K562 (cell line): ENCODE measurements at regions not wholly inside any gene's neighbourhood (a gene's known extent, or its start where the extent isn't known, plus 50 kb on each side); places are given as distances from the start of the nearest gene placed in this dataset.

Experiments
- CBX3 ChIP-seq, 2 experiments: IDR thresholded peaks; 1 replicate in 1 of 2; 2 replicates in 1 of 2; pipeline ENCODE4 v1.6.1; 2012; ENCODE audit warnings: inconsistent platforms in 2 of 2, low read length in 2 of 2, borderline replicate concordance in 1 of 2, control low read depth in 1 of 2
- DLX4 ChIP-seq: fragments of 250-450 bp; sonication (Bioruptor Pico); IDR thresholded peaks from 2 replicates; pipeline ENCODE4 v1.6.1; 2021; ENCODE audit warnings: mild to moderate bottlenecking
- FOXA1 ChIP-seq: fragments of 450-650 bp; IDR thresholded peaks from 2 replicates; pipeline ENCODE4 v1.6.1; 2016; ENCODE audit warnings: mild to moderate bottlenecking, borderline replicate concordance
- NELFE ChIP-seq: IDR thresholded peaks from 2 replicates; pipeline ENCODE4 v1.6.1; 2011; ENCODE audit warnings: mild to moderate bottlenecking; ENCODE audit not compliant: insufficient read depth, insufficient read length
- NFATC3 ChIP-seq: fragments of 450-650 bp; IDR thresholded peaks from 2 replicates; pipeline ENCODE4 v1.6.1; 2017; ENCODE audit warnings: mild to moderate bottlenecking
- PCBP1 ChIP-seq: fragments of 200-400 bp; formaldehyde crosslinking; IDR thresholded peaks from 2 replicates; pipeline ENCODE4 v1.6.1; 2018; ENCODE audit warnings: mild to moderate bottlenecking, low read depth, low read length; ENCODE audit not compliant: poor library complexity, severe bottlenecking
- PTBP1 ChIP-seq: fragments of 200-400 bp; formaldehyde crosslinking; IDR thresholded peaks from 2 replicates; pipeline ENCODE4 v1.6.1; 2017; ENCODE audit warnings: low read depth, low read length
- RBFOX2 ChIP-seq: fragments of 200-400 bp; formaldehyde crosslinking; IDR thresholded peaks from 2 replicates; pipeline ENCODE4 v1.6.1; 2017; ENCODE audit warnings: low read depth, mild to moderate bottlenecking, low read length, moderate library complexity
- SMAD1 ChIP-seq: fragments of 150-350 bp; IDR thresholded peaks from 2 replicates; pipeline ENCODE4 v1.6.1; 2014; ENCODE audit warnings: low read length, low read depth; ENCODE audit not compliant: partially characterized antibody
- TGIF2 ChIP-seq: sonication (generic); formaldehyde crosslinking; IDR thresholded peaks from 2 replicates; pipeline ENCODE4 v1.8.1; 2022; ENCODE audit warnings: mild to moderate bottlenecking, missing genetic modification reagents, moderate library complexity
- ZFP36 ChIP-seq: fragments of 150-350 bp; IDR thresholded peaks from 2 replicates; pipeline ENCODE4 v1.6.1; 2018; ENCODE audit warnings: low read length, low read depth; ENCODE audit not compliant: partially characterized antibody
- ZNF324 ChIP-seq: fragments of 250-450 bp; sonication (Bioruptor Pico); IDR thresholded peaks from 2 replicates; pipeline ENCODE4 v1.4.0; 2020; ENCODE audit warnings: mild to moderate bottlenecking
- TF ChIP-seq, protein P1 (sequence below): IDR thresholded peaks from 3 replicates; pipeline ENCODE4 v1.6.1; 2011; ENCODE audit warnings: borderline replicate concordance, mild to moderate bottlenecking; ENCODE audit not compliant: insufficient read length, insufficient read depth

DNA sequence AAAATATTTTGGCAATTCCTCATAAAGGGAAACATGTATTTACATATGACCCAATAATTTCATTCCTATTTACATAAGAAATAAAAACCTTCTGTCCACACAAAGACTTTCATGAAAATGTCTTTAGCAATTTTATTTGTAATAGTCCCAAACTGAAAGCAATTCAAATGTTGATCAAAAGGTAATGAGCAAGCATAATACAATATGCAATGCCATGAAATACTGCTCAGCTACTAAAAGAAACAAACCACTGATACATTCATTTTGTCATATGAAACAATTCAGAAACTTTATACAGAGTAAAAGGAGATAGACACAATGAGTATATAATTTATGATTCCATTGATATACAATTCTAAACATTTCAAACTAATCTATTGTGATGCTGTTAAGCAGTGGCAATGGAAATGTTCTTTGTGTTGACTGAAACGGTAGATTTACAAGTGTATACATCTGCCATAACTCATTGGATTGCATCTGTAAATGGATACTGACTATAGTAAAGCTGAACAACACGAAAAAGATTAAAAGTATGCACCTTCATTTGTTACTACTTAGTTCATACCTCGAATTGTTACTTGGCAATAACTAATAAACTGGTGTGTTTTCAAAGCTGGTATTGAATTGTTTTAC is 335.6 kb downstream of the GASK1B start (continued):
- TF ChIP-seq ZFP36 (no peak), DLX4 (CRISPR knock-in tag) (no peak), NELFE (no peak), NFATC3 (no peak), TGIF2 (CRISPR knock-in tag) (no peak), PTBP1 (no peak), CBX3 (IDR thresholded peaks at IDR 0.05; ENCODE audit: borderline replicate concordance in 1 of 2, low read length in 2 of 2) (no peak), PCBP1 (no peak), FOXA1 (no peak), ZNF324 (CRISPR knock-in tag) (no peak), SMAD1 (no peak), RBFOX2 (no peak)
- TF ChIP-seq, protein P1, sequence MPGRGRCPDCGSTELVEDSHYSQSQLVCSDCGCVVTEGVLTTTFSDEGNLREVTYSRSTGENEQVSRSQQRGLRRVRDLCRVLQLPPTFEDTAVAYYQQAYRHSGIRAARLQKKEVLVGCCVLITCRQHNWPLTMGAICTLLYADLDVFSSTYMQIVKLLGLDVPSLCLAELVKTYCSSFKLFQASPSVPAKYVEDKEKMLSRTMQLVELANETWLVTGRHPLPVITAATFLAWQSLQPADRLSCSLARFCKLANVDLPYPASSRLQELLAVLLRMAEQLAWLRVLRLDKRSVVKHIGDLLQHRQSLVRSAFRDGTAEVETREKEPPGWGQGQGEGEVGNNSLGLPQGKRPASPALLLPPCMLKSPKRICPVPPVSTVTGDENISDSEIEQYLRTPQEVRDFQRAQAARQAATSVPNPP: no peak
